NCI-H2196 treated with DMSO at 0.1 percent for 48 hours (cell line): ENCODE measurements at regions not wholly inside any gene's neighbourhood (a gene's known extent, or its start where the extent isn't known, plus 50 kb on each side); places are given as distances from the start of the nearest gene placed in this dataset.
"Not testable (repeated sequence)": the region's sequence is repeated elsewhere in the genome, so short reads cannot be mapped to it uniquely, and the experiment has no call there.

Experiments used
- DNase-seq: peaks from one replicate; lab custom pipeline; 2025; ENCODE audit not compliant: unreplicated experiment; lab: John Stamatoyannopoulos, UW

DNA sequence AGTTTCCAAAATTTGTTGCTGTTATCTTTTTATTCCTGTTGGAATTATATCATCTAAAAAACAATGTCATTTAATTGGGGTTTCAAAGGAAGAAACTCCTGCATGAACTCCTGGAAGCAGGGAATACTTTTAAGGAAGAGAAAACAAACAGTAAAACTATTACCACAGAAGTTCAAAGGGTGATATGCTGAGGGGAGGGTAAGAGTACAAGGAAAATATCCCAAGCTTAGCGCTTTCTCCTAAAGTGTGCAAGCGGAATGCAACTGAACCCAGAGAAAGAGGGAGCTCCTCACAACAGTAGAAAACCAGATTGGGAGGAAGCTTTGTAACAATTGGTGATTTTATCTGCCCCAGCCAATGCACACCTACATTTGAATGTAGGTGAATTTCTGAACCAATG, 175.1 kb downstream of the NUFIP1 start:
- DNase-seq, result no peak

DNA sequence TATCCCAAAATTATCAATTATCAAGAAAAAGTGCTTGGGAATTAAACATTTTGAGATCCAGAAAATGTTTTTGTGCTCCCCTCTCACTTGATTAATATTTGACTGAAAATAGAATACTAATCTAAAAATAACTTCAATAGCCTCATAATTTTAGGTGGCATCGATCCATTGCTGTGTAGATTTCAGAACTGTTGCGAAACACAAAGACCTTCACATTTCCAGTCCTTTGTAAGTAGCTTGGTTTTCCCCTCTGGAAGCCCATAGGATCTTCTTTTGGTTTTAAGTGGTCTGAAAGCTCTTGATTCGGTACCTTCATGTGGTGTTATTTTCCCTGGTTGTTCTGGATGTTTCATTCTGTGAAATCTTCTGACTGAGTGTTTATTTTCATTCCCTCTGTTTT, 176.5 kb downstream of the NUFIP1 start:
- no peak for DNase-seq

DNA sequence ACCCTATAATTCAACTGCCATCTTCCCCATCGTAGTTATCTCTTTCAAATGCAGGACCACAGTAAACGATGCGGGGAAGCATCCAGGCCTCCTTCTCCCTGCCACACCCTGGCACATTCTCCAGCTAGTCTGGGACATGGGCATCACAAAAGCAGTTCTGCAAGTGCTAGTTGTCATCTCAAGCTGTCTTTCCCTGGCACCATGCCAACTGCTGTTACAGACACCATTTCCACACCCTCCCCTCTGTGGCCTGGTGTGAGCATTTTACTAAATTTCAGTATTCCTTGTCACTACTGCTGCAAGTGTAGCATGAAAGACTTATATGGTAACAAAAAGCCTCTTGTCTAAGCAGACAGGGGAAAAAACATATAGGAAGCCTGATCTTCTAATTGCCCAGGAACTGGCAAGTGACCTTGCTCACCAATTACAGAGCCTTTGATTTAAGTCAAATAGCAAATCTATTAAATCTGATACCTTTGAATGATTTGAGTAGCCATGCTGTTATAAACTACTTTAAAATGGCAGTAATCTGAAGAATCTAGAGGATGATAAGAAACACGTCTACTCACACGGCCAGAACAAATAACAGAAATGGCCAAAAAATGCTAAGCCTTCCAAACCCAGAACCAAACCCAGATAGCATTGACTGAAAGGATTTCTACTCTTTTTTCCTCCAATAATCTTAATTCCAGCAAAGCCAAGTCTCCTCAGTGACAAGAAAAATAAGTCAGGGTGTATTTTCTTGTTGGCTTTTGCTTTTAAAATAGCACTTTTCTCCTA, 179.0 kb downstream of the NUFIP1 start:
- no peak for DNase-seq

DNA sequence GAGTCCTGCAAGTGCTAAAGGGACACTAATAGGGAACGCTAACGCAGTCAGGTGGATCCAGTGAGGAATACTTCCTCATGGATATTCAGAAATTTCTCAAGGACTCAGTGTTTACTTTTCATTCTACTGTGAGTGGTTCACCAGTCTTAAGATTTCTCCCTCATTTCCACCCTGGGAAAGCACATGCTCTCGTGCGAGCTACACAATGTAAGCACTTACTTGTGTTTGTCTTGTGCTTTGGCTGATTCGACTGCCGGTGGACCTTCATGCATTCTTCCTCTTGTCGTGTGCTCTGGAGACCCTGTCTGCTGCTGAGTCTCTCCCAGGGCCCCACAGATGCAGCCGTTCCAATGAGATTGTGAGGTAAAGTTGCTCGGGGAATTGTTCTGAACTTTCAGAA, 180.1 kb downstream of the NUFIP1 start:
- DNase-seq, result no peak

DNA sequence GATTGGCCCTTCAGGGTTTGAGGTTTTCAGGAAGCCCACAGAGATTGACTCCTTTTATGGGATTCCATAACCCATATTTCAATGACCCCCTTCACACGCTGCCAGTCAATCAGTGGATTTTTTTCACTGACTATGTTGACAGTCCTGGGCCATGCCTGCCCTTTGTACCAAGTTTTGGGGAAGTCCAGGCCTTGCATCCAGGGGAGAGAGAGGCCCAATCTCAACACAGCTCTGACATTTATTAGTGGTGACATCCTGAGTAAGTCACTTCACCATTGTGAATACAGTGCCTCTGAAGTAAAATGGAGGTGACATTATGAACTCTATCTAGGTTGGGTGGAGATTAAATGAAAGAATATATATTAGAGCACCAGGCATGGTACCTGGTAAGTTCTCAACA, 181.1 kb downstream of the NUFIP1 start:
- no peak for DNase-seq

DNA sequence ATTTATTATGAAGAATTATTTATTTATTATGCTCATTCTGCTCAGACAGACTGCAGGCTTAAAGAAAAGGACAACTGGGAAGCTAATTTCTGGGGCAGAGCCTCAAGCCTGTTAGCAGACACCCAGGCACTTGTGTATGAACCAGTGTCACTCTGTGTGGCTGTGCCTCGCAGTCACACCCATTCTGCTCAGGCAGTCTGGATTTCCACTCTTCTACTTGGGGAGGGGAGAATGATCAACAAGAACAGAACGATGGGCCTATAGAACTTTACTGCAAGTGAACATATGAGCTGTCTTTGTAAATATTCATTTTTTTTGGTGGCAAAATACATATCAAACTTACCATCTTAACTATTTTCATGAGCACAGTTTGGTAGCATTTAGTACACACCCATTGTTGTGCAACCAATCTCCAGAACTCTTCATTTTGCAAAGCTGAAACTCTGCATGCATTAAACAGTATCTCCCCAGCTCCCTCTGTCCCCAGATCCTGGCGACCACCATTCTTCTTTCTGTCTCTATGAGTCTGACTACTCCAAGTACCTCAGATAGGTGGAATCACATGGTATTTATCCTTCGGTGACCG, 181.7 kb downstream of the NUFIP1 start:
- no peak for DNase-seq

DNA sequence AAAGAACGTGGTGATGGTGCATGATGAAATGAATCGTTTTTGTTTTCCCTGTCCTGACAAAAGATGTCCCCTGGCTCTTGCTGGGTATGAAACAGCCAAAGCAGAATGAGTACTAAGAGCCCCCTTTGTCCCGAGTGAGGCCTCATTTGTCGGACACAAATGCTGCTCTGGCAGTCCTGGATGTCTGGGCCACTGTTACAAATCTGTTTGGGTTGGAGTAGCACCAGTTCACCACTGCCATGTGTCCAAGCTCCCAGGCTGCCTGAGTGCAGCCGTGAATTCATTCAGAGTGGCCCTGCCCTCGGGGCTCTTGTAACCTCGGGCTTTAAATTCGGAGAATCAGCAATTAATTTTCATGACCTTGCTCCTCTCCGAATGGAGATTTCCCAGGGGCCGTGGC, 182.4 kb downstream of the NUFIP1 start:
- DNase-seq, result no peak

DNA sequence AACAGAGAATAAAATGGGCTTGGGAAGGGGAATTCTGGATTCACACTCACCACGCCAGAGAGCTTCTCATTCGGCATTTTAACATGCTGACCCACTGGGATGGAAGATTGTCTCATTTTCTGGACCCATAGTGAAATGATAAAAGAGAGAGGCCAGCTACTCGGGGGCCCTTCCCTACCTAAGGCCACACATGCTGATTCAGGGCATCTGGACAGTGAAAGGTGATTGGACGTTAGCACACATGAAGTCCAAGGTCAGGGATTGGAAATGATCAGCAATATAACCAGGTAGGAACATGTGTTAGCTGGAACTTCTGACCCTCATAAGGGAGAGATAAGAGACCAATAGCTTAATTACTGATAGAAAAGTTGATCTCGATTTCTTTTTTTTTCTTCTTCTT, 183.7 kb downstream of the NUFIP1 start:
- DNase-seq, result no peak

DNA sequence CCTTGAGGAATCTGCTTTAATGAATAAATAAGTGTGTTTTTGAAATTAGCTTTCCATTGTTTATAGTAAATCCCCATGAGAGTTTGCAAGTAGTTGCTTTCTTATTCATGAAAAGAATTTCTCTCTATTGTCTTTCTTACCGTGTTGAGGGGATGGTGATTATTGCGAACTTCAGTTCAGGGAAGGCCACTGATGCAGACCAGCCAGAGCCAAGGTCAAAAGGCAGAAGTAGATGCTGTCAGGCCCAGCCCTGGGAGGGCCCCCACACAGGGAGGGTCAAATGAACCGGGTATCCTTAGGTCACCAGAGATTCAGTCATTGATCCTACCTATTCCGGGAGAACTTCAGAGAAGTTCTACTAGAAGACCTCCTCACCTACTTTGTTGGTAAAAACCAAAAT, 185.9 kb downstream of the NUFIP1 start:
- DNase-seq, result no peak

DNA sequence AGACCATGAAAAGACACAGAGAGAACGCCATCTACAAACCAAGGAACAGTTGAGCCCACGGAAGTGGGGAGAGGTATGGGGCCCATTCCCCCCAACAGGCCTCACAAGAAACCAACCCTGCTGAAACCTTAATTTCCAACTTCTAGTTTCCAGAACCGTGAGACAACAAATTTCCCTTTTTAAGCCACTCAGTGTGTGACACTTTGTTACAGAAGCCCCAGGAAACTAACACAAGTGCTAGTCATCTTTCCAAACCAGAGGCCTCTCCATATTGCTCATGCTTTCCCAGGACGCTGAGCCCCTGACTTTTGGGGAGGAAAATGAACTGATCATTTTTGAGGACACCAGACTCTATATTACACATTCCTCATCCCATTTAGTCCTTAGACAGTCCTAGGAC, 186.8 kb downstream of the NUFIP1 start:
- DNase-seq, result no peak

DNA sequence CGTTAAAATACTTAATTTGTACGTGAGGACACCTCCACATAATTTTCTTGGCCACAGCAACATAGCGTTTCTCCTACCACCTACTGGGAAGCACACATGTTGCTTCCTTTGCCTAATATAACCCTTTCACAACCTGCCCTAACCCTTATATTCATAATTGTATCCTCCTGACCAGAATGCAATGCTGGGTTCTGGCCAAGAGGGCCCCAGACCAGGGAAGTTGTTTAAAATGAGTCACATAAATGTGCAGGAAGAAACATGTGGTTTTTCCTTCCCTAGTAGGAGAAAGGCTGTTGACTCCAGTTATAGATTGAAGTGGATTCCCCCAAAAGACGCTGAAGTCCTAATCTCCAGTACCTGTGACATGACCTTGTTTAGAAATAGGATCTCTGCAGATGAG, 187.3 kb downstream of the NUFIP1 start:
- no peak for DNase-seq

DNA sequence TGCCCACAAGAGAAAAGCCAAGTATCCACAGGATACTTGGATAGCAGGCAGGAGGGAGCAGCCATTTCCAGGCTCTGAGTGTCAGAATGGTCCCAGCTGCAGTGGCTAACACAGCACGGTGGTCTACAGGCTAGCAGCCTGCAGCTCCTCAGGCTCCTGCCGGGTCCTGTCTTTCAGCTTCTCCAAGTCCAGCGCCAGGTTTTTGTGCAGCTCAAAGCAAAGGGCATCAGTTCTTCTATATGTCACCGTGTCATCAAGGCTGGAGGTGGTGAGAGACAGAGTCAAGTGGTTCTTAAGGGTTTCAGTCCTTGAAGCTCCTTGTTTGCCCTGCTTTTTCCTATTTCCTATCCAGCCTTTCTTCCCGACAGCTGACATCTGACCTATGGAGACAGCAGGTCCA, 188.6 kb downstream of the NUFIP1 start:
- no peak for DNase-seq

DNA sequence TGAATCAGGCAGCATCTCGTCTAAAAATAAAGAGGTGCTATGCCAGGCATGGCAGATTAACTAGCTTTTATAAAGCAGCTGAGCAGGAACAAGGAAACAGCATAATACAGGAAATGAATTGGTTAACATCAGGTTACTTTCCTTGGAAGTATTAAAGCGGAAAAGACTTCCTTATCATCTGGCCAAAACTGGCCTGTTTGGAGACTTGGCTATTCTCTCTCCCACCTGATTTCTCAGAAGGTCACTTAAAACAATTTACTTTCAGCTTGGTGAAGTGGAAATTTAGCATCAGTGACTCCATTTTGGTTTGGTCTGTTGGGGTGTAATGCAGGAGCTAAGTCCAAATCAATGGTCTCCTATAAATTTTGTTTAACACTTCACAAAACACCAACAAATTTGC, 191.6 kb downstream of the NUFIP1 start:
- DNase-seq, result no peak

DNA sequence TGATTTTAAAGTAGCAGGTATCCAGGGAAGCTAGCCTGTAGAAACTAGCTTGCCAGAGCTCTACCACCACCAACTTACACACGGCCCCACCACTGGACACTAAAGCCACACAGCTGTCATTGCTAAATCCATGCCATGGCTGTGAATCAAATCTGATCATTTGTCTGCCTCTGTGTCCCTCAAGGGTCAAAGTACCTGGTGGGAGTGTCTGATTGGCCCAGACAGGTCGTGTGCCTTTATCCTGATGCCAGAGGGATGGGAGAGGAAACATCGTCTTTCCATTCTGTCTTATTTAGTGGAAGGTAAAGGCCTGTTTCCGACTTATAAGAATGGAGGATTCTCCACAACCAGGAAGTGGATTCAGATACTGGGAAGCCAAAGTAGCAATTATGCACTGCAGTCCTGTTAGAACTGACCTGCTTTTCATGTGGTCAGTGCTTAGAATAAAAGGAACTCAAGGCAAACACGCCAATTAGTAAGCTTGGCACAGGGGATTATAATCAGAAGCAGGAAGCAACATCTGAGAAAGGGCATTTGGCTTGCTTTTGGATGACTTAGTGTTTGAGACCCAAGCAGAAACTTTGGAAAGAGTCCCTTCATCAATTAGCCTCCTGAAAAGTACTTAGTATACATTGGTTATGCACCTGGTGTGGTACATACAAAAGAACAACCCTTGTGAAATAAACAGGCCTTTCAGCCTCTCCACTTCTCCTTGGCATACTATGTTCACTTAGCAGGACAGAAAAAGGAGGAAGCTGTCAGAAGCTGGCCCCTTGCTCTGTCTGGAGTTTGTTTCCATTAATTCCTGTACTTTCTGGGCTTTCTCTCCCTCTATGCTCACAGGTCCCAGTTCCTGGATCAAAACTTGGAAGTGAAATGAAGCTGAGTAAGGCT, 192.4 kb downstream of the NUFIP1 start:
- DNase-seq, result no peak

DNA sequence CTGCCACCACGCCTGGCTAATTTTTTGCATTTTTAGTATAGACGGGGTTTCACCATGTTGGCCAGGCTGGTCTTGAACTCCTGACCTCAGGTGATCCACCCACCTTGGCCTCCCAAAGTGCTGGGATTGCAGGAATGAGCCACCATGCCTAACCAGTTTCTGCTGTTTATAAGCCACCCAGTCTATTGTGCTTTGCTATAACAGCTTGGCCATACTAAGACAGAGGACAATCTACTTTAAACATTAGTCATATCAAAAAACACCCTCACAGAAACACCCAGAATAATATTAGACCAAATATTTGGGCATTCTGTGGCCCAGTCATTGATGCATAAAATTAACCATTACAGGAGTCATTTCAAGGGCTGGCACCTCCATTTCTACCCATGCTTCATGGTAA, 193.2 kb downstream of the NUFIP1 start:
- not testable (repeated sequence) for DNase-seq

DNA sequence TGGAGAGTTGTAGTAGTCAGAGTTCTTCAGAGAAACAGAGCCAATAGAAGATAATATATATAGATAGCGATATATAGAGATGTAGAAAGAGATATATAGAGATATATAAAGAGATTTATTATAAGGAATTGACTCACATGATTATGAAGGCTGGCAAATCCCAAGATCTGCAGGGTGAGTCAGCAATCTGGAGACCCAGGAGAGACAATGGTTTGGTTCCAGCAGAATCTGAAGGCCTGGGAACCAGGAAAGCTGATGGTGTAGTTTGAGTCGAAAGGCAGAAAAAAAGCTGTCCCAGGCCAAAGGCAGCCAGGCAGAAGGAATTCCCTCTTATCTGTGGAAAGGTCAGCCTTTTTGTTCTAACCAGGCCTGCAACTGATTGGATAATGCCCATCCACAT, 194.1 kb downstream of the NUFIP1 start:
- DNase-seq, result no peak

DNA sequence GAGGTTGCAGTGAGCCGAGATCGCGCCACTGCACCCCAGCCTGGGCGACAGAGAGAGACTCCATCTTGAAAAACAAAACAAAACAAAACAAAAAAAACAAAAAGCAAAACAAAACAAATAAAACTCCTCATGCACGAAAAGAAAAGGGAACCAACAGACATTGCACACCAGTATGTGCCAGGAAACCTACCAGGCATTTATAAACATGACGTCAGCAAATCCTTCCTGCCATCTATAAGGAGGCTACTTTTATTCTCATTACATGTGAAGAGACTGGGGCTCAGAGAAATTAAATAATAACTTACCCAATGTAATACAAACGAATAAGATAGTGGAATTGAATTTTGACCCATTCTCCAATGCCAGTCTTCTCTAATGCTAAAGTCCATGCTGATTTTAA, 197.2 kb downstream of the NUFIP1 start:
- no peak for DNase-seq

DNA sequence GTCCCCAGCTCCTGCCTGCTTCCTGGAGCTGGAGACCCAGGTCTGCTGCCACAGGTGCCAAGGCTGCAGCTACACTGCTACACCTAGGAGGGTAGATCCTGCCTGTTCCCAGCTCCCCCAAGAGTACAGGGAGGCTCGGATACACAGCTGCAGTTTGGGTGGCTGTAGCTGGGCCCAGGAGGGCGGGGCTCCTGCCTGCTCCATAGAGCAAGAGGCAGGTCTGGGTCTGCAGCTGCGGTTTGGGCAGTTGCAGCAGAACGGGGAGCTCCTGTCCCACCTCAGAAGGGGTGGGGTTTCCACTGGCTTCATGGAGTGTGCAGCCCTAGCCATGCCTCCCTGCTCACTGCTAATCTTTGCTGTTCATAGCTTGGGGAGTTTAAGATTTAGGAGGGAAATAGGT, 199.0 kb downstream of the NUFIP1 start:
- no peak for DNase-seq

DNA sequence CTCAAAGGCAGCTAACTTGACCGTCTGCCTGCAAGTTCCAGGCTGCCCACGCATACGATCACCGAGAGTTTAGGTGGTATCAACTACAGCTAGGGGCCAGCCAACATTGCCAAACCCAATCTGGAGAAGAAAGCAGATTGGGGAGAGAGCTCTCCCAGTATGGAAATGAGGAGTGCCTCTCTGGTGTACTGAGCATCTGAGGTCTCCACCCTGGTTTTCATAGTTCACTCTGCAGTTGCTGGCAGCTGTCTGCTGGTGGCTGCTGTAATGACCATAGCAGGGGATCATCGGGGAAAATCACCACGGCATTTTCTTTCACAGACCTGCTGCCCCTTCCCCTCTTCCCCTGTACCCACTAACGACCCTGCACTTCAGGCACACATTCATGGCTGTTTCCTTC, 201.7 kb downstream of the NUFIP1 start:
- DNase-seq, result no peak

DNA sequence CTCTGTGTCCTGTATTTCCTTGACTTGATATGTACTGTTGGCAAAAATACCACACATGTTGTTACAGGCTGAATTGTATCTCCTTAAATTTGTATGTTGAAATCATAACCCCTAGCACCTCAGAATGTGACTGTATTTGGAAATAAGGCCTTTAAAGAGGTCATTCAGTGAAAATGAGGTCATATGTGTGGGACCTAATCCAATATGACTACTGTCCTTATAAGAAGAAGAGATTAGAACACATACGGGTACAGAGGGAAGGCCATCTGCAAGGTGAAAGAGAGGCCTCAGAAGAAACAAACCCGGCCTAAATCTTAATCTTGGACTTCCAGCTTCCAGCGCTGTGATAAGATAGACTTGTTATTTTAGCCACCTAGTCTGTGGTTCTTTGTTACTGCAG, 202.5 kb downstream of the NUFIP1 start:
- no peak for DNase-seq

DNA sequence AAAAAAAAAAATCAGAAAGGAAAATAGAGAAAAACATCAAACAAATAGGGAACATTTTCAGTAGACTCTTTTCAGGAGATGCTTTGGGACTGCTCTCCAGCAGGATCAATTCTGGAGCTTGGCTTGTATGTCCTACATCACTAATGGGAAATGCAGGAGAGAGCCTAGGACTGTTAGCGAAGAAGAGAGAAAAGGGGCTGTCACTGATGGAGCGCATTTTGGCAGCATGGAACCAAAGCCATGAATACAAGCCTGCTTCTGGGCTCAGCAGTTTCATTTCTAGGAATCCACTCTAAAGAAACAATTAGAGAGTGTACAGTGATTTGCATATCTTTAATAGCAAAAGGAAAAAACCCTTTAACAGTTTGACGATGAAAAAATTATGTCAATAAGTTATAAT, 203.9 kb downstream of the NUFIP1 start:
- no peak for DNase-seq

DNA sequence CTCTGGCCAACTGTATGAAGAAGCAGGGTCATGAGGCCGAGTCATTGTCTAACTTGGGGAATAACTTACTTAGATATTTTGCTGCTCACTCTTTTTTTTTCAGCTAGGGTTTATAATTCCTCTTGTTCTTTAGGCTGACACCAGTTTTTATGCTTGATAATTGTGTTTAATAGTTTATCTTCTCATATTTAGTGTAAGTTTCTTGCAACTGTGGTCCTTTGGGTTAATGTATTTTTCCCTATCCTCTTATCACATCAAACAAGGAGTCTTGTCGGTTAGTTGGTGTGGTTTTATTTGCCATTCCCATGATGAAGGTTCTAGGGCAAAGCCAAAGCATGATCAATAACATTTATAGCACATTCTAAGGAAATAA, 204.6 kb downstream of the NUFIP1 start:
- DNase-seq, result no peak
